GM21367 (cell line): ENCODE measurements at regions not wholly inside any gene's neighbourhood (a gene's known extent, or its start where the extent isn't known, plus 50 kb on each side); places are given as distances from the start of the nearest gene placed in this dataset.
A peak's percentile ranks its signal among the peaks of the same experiment; 100 is the strongest.

Experiments used
- ATAC-seq: cut with Tn5 transposase; IDR thresholded peaks from one replicate; pipeline ENCODE4 v1.9.1; 2021; ENCODE audit not compliant: unreplicated experiment

- no peak for ATAC-seq
Measured at GRCh38 chr7:113487925-113488731, 369.8 kb upstream of the SMIM30 start.

- ATAC-seq = no peak
Measured at GRCh38 chr7:113486548-113486947, 368.2 kb upstream of the SMIM30 start.

DNA sequence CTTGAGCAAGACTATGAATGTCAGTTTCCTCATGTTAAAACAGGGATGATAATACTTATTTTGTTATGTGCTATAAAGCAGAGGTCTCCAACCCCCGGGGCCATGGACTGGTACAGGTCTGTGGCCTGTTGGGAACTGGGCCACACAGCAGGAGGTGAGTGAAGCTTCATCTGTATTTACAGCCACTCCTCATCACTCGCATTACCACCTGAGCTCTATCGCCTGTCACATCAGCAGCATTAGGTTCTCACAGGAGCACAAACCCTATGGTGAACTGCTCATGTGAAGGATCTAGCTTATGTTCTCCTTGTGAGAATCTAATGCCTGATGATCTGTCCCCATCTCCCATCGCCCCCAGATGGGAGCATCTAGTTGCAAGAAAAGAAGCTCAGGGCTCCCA is 365.3 kb upstream of the SMIM30 start:
- ATAC-seq = no peak

- ATAC-seq = no peak
Measured at GRCh38 chr7:113480537-113480936, 362.2 kb upstream of the SMIM30 start.

DNA sequence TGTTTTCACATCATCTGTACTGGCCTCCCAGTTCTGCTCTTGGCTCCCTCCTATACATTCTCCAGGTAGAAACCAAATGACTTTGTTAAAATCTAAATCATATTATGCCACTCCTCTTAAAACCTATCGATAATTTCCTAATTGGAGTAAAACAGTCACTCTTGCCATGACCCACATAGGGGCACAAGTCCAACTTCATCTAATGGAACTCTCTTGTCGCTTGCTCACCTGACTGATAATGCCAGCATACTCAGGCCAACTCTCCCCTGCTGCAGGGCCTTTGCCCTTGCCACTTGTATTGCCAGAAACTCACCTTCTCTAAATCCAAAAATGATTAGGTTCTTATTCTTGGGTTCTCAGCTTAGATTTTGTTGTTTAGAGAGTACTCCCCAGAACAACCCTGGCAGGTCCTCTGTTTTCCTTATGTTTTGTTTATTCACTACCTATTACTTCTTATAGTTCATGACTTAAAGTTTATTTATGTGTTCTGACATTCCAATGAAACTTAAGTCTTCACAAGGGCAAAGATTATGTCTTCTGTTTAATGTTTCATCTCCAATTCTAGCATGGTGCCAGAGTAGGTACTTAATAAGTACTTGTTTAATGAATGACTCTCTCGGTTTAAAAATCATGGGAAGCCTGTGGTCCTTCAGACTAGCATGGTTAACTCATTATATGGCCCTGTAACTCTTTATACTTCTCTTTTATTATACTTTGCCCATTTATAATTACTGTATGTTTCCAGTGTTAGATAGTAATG is 345.9 kb upstream of the SMIM30 start:
- ATAC-seq = no peak

DNA sequence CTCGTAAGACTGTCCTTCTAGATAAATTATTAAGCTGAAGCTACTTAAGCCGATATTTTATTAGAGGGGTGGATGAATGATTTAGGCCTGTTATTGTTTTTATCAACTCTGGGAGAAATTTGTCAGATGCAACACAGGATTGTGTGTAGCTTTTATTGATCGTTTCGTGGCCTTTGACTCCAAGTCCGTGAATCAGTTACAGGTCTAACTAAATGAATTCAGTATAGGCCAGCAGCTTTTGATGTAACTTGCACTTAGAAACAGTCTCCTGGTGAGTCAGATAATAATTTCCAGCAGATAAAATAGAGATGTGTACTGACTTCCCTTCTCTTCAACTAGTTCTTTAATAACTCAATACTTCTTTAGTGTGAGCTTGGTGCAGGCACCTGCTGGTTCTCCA is 341.7 kb upstream of the SMIM30 start:
- no peak for ATAC-seq

DNA sequence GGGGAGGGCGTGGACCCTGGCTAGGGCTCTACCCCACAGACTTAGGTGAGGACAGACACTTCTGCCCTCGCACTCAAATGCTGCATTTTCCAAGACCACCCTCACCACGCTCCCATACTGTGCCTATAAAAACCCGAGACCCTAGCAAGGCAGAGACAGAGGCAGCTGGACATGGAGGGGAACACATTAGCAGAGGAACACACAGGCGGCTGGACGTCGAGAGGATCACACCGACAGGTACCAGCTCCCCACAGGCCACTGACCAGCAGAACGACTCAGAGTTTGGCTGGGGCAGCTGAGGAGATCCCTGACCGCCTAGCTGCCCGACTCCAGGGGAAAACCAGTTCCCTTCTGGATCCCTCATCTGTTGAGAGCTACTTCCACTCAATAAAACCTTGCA is 338.2 kb upstream of the SMIM30 start:
- no peak for ATAC-seq

GRCh38 chr7:113454597-113455169 is 336.3 kb upstream of the SMIM30 start:
- ATAC-seq = no peak

GRCh38 chr7:113452245-113452644 is 333.9 kb upstream of the SMIM30 start:
- ATAC-seq = no peak

GRCh38 chr7:113446791-113447190 is 328.4 kb upstream of the SMIM30 start:
- ATAC-seq = no peak

- ATAC-seq = no peak
Measured at GRCh38 chr7:113446391-113446790, 328.0 kb upstream of the SMIM30 start.

DNA sequence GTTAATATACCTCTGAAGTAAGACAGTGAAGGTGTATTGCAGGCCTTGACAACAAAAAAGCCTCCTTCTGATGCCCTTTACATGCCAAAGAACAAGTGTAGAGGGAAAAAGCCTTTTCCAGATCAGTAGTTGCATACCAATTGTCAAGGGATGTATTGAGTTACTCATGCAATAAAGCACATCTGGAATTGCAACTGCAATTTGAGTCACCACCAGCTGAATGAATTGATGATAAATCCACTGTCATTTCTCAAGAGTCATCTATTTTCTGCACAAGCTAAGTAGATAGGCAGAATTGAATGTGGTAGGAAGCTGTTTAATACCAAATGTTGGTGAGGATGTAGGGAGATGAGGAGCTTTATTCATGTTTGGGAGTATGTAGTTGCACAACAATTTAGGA is 325.9 kb upstream of the SMIM30 start:
- ATAC-seq = no peak

DNA sequence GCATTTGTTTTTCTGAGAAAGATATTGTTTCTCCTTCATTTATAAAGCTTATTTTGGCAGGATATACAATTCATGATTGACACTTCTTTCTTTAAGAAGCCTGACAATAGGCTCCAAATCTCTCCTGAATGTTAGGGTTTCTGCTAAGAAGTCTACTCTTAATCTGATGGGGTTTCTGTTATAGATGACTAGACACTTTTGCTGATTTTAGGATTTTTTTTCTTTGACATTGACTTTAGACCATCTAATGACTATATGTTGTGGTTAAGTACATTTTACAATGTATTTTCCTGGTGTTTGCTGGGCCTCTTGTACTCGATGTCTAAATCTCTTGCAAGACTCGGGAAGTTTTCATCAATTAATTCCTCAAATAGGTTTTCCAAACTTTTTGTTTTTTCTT is 321.8 kb upstream of the SMIM30 start:
- no peak for ATAC-seq

DNA sequence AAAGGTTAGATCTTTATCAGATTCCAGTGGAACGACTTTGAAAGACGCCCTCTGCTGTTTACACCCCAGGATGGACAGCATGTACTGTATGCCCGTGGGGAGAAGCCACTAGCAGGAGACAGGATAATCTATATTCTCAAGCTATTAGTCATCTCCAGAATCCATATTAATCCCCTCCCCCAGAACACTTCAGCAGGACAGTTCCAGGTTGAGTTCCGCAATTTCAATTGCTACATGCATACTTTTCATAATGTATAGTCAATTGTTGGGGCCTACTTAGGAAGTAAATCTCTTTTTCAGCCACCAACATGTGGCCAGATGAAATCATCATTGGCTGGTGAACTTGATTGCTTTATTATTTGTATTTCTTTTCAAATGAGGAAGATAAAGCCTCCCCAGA is 313.1 kb upstream of the SMIM30 start:
- no peak for ATAC-seq

- ATAC-seq = no peak
Measured at GRCh38 chr7:113424185-113424817, 305.9 kb upstream of the SMIM30 start.

DNA sequence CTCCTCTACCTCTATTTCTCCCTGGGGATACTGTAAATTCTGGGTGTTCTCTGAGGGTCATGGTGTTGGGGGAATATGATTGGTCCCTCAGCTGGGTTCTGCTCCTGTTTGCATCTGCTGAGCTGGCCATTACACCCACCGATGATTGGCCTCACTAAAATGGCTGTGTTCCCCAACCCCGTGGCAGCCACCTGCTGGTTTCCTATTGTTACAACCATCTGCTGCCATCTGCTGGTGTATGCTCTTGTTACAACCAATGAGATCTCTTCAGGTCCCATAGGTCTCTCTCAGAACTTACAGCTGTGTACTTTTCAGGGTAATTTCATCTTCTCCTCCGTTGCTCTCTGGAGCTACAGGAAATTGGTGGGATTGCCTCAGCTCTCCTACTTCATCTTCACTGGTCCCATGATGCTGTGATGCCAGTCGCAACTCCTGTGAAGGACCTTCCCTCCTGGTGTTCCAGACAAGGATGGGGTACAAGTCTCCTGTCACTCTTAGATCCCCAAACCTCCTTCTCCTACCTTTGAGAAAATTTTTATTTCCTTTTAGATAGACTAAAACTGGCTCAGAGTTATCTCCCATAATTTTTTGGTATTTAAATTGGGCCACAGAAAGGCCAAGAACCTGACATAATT is 303.5 kb upstream of the SMIM30 start:
- peak; percentile 100 for ATAC-seq

- ATAC-seq = no peak
Measured at GRCh38 chr7:113414401-113415035, 296.2 kb upstream of the SMIM30 start.

- ATAC-seq = no peak
Measured at GRCh38 chr7:113412410-113412809, 294.1 kb upstream of the SMIM30 start.

DNA sequence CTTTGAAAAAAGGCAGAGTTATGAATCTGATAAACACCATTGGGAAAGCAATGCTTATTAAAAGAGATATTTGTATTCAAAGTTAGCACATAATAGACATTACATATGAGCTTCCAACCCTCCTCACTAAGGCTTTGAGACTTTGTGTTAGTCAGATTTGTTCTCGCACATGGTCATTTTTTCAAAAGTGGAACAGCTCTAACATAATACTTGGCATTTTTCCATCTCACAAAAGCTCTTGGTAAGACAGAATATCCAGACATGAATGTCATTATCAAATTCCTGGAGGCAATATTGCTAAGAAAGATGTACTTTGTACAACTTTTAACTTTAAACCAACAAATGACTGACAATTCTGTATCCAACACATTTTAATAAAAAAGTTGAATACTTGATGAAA is 292.4 kb upstream of the SMIM30 start:
- no peak for ATAC-seq

DNA sequence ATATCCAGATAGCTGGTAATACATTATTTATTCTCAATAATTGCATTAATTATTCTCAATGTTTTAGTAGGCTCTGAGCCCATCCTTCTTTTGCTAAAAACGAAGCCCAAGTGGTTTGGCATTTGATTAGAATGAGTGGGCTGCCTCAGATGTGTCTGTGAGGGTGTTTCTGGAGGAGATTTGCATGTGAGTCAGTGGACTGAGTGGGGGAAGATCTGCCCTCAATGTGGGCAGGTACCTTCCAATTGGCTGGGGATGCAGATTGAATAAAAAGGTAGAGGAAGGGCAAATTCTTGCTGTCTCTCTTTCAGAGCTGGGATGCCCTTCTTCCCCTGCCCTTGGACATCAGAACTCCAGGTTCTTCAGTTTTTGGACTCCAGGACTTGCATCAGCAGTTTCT is 290.6 kb upstream of the SMIM30 start:
- ATAC-seq = no peak
